ENCODE measurements at regions not wholly inside any gene's neighbourhood (a gene's known extent, or its start where the extent isn't known, plus 50 kb on each side); places are given as distances from the start of the nearest gene placed in this dataset.

DNA sequence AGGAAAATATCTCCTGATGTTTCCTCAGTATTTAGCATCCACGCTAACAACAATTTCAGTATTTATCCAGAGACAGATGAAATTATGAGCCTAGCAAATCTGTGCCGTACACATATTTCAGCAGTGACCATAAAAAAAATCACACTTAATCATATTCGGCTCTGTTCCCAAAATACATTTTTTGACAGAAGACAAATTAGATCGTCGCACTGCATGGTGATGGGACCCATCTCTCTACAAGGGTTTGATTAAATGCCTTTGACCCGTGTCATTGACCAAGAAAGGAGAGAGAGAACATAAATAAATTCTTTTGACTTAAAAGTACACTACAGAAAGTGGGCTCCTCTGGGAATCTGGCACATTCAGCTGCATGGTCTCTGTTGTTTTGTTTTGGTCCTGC lies 215.3 kb upstream of the SEMA6D start:
- no peak for DNase-seq

DNA sequence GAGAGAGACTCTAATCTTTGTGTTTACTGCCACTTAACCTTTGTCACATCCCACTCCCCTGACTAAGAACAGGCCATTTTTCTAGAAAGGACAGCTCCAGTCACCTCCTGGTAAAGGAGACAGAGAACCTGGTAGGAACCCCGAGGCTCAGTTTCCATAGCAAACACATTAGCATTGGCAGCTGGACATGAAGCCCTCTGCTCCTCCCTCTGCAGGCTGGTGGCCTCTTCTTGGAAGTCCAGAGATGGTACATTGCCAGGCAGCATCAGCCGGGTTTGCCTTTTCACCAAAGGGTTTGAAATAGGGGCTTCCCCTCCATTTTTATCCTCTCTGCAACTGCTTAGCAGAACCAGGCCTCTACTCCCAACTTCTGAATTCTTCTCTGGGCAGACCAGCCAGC lies 213.4 kb upstream of the SEMA6D start:
- no peak for DNase-seq

DNA sequence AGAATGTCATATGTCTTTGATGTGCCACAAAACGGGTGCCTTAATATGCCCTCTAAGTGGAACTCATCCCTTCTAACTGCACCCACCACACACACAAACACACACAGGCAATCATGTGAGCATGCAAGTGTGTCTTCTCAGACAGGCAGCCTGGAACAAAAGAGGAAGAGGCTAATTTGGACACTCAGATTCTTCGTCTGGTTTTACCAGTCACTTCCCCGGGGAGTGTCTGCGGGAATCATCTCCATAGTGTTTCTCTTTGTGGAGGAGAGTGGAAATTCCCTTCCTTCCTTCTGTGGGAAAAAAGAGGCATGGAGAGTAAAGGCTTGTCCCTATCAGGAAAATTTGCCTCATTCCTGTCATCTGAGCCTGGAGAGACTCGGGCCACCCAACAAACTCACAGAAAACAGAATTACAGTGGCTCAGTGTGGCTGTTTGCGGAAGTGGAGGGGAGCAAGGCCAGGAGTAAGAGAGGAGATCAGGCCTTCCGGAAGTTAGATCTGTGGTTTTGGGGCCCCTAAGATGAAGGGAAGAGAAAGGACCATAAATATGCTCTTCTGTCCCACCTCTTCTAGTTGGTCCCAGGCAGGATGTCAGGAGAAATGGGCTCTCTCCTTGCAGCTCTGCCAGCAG lies 212.6 kb upstream of the SEMA6D start:
- no peak for DNase-seq

DNA sequence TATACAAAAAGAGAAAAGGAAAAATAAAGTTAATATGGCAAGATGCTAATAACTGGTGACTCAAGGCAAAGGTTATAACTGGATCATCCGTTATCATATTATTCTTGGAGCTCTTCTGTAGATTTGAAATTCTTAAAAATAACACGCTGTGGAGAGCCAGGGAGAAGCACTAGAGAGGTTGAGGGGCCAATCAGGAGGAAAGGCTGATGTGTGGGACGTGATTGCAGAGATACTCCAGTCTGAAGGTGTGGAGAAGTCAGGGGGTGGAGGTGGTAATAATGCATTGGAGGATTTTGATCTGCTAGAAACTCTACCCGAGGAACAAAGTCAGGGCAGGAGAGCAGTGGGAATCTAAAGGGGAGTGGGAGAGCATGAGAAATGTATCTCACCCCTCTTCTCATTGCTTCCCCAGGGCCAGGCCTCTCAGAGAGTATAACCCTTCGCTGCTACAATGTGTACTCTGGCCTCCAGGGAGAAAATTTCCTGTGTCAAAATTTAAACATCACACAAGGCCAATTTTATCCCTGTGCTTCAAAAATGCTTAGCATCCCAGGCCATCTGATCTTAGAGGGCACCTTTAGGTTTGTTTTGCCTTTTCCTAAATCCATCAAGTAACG lies 211.5 kb upstream of the SEMA6D start:
- DNase-seq: no peak

DNA sequence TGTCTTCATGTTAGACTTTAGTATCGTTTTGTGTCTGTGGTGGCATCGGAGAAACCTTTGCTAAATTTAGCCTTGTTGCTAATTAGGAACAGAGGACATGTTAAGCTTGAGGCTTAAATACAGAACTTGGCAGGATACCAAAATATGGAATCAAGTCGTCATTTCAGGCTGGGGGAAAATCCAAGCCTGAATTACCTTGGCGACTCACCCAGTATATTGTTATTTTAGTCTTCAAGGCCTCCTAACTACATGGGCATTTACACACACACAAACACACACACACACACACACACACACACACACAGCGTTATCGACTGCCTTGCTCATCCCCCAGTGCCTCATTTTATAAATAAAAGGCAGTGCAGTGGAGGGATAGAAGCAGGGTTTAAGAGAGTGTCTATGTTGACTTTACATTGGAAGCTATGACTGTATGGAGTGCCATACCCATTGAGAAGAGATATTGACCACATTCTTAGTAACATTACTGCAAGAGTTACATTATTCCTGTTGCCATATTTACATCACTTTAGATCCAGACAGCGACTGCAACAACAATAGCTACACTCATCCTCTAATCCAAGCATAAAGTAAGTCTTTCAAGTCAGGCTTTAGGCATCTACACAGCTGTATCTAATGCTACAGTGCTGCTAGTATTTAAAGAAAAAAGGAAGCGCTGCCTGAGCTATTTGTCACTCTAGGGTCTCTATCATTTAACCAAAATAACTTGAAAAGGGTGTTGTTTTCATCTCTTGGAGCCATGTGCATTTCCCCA lies 210.8 kb upstream of the SEMA6D start:
- DNase-seq: peak; percentile 67

DNA sequence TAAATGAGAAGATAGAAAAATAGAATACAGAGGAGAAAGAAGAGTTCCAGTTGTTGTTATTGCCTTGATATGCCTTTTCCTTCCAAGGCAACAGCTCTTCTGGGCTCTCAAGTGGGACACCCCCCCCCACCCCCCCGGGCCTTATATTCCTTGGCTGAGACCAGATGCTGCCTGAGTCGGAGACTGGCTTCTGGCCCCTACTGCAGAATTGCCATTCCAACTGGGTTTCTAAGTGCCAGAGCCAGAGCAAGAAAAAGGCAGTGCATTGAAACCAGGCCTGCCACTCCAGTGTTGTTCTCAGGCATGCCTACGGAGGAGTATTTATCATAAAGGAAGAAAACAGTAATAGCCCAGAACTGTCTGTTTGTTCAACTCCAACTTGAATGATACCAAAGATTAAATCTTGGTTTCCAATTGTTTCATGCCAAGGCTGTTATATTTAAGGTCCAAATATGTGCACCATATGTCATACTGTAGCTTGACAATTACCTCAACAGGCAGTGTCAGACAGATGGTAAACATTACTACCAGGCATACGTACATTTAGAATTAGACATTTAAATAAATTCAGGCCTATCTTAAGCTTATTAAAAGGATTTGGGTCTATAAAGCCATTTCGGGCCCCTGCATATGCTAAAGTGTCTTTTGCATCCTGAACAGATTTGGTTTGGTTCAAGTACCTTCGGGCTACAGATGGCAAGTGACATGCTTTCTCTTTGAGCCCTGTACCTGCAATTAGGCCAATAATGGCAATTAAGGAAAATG lies 209.9 kb upstream of the SEMA6D start:
- peak; percentile 77 for DNase-seq

DNA sequence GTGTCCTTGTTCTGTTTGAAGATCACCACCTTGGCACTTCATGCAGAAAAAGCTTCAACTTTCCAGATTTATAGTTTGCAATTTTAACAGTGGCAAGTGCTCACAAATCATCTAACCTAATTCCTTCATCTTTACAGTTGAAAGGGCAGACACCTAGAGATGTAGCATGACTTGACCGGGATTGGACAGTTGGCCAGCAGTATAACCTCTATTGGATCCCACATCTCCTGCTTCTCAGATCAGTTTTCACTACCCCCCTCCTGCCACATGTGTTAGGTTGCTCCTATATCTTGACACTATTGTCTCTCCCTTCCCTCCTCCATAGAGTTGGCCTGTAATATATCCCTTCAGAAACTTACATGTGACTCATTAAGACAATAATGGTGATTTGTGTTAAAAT lies 206.0 kb upstream of the SEMA6D start:
- DNase-seq: no peak

DNA sequence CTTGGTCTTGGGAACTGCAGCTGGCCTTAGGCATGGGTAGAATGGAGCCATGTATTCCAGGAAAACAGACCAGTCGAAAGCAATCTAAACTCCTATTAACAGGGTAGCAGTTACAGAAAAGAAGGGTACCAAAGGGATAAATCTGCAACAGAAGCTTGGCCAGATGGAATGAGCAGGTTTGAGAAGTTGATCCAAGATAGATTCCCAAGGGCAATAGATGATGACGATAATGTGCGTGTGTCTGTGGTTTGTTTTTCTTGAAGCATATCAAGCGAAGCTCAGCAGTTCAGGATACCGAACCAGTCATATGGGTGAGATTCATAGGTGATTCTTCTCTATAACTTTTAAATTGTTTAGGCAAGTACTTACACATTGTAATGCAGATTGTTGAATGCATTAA lies 203.8 kb upstream of the SEMA6D start:
- DNase-seq: peak; percentile 89

DNA sequence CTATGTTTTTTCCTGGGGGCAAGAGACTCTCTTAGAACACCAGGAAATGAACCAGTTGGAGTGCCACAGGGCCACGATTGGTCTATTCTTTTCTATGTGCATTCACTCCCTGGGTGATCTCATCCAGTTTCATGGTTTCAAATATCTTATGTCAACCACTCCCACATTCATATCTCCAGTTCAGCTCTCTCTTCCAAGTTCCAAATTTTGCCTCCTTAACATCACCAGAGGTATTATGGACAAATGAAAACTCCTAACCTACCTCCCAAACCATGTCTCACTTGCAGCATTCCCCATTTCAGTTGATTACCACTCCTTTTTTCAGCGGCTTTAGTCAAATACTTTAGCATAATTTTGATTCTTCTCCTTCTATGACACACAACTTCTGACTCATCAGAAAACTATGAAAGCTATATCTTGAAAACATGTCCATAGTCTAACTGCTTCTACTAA lies 203.1 kb upstream of the SEMA6D start:
- DNase-seq: peak; percentile 32

DNA sequence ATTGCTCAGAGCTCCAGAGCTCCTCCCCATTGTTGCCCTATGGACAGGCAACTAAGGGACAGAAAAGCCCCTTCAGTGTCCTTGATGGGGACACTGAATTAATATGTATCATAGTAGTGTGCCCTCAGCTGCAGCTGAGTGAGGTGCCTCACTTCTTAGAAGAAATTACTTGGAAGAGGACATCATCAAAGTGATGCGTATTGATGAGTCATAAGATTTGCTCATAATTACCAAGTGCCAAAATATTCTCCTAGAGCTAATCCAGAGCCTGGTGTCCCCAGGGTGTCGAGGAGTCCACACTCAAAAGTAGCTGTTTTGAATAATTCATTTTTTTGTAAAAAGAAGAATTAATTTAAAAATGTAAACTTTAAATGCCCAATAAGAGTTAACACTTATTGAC lies 200.7 kb upstream of the SEMA6D start:
- no peak for DNase-seq

DNA sequence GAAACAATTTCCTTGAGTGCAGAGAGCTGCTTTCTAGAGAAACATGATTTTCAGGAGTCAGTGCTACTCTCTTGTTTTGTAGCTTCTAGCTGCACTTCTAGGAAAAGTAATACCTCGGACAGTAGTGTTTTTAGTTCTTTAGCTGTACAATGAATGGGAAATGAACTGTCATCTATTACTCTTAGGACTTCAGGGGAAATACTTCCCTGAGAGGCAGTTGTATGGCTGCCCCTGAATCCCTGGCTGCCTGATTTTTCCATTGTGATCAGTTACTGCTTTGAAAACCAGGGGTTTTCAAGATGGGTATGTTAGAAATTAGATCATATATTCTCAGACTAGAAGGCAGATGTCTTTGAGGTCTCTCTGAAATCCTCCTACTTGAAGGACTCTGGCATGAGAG lies 200.3 kb upstream of the SEMA6D start:
- no peak for DNase-seq

DNA sequence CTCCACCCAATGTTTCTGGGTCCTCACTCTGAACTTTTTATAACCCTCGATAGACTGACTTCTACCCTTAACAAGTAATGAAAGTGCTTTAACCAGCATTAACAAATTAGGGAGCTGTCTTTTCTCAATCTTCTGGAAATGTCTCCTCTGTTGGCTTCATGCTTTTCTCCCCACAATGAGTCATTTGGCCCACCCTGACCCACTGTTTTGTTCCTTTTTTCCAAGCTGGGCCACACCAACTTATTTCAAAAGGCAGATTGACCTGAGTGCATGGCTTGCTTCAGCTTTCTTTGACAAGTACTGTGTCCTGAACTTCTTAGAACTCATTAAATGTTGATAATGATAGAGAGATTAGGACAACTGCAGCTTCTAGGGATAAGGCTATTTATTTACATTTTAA lies 199.6 kb upstream of the SEMA6D start:
- DNase-seq: no peak

DNA sequence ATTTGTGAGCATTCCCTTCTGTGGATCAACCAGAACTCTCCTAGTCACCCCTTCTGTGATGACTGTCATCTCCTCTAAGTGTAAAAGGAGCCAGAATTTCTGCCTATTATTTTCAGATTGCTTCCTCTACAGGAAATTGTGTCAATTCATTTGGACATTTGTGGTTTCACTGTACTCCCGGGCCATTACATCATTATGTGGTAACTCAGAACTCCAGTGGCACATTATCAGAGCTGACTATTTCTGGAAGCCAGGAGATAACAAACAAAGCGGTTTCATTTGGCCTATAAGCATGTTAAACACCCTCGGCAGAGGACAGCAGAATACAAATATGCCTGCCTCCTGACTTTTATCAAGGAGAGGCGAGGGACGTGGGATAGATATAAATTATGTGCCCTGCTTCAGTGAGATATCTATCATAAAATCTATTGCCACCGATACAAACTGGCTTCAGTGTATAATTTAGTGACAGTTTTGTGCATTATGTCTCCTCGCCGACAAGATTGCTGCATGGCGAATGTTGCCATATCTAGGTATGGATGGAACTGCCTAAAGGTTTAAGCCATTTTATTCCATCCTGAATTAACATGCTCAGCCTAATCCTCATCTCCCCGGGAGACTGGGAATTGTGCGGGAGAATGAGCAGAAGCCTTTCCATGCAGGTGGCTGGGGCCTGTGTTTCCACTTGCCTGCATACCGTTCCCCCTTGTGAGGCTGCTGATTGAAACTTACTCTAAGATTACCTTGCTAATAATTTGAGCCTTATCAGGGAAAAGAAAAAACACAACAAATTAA lies 193.4 kb upstream of the SEMA6D start:
- no peak for DNase-seq

DNA sequence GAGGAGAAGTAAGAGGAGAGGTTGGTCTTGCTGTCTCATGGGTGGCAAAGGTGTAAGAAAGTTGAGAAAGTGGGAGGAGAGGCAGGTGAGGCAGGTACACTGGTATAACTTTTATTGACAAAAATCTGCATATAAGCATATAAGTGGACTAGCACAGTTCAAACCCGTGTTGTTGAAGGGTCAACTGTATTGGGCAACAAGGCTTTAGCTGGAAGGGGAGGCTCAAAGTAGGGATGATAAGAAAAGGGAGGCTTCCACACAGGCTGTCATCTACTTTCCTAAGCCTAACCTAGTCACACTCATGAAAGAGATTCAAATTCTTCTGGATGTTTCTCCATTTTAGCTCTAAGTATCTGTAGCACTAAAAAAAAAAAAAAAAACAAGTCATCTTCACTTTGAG lies 188.1 kb upstream of the SEMA6D start:
- no peak for DNase-seq

DNA sequence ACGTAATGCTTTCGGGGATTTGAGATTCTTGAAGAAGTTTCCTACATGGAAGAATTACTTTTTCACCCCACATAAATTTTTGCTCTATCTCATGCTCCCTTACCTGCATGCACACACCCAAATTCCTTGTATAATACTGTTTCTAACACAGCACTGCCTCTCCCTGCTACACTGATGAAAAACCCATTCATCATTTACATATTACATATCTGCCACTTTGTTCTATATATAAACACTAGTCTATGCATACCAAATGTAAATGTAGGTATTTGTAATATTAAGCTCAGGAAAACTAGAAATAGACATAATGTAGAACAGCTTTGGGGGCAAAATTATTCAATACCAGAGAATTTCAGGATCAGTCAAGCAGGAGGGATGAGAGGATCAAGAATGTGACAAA lies 182.6 kb upstream of the SEMA6D start:
- DNase-seq: no peak

DNA sequence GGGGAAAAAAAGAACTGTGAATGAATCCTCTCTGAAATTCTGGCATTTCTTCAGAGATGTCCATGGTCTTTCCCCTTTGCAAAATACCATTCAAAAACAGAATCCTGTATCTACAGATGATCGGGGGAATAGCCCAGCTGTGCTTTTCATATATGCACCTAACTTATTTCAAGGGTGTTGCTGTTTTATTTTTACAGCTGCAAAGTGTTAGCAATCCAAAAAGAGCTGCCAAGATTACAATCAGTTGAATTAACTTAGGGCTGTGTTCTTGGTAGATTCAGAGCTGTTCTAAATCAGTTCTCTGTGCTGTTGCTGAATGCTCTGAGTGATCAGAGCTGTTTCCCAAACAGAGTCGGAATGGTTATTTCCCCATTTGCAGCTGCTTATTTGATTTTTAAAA lies 175.7 kb upstream of the SEMA6D start:
- no peak for DNase-seq

DNA sequence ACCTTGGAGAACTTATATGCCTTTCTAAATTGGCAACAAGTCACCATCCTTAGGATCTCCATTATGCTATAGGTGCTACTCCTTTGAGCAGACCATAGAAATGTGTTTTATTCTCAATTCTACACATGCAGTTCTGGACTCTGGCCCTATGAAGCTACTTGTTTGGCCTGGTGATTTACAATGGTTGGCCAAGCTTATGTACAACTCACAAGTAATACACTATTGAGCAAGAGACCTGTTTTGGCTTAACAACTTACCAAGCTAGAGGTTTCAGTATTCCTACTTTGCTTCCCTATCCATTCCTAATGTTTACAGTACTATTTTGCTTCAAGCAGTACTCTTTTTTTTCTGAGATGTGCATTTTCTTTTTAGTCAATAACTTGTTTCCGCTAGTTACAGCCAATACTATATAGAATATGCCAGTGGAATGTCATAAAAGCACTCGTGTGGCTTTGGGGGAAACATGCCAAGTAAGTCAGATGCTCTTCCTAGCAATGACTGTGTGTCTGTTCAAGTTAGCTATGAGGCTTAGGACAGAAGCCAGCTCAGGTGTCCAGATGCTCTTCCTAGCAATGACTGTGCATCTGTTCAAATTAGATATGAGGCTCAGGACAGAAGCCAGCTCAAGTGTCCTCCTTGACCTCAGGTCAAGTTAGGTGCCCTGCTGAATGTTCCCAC lies 174.9 kb upstream of the SEMA6D start:
- DNase-seq: no peak

DNA sequence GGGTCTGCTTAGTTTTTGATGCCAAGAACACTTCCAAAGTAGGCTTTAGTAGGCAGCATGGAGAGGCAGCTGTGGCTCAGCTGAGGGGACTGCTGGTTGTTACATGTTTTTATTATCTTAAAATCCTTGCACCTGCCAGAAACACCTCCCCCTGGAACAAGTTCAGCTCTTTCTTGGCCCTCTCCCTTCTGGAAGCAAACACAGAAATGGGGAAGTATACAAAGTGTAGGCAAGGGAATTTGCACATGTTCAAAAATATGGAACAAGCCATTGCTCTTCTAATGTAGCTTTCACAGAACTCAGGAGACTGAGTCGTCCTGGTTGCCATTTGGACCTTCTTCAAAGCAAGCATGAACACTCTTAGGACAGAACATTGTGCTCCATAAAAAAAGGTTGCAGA lies 169.1 kb upstream of the SEMA6D start:
- DNase-seq: no peak

DNA sequence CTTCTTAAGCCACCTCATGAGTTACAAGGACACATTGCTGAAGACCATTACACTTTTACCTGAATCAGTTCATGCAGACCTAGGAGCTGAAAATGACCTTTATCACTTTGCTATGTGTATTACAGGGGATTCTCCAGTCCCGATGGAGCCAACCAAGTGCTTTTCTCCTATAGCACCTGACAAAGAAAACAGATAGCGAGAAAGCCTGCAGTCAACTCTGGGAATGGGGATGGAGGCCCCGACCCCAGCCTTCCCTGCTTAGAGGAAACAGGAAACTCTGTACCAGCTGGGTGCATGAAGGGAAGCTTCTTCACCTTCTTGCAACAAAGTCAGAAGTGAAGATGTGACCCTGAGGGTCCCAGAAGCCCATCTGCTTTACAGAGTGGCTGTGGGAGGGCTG lies 168.3 kb upstream of the SEMA6D start:
- DNase-seq: no peak

DNA sequence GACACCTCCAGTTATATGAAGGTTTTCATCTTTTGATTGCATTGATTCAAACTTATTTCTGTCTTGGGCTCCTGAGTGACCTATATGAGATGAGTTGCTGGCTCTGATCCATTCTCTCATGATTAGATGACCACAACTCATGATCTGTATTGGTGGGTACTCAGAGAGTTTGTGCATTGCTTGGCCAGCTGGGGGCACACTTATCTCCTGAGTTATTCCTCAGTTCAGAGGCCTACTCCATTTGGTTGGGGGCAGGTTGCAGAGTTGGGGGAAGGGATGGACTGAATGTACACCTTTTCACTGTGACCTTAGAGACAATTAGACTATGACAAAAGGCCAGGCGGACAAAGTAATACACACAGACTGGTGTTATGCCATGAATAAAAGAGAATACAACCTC lies 166.2 kb upstream of the SEMA6D start:
- no peak for DNase-seq

DNA sequence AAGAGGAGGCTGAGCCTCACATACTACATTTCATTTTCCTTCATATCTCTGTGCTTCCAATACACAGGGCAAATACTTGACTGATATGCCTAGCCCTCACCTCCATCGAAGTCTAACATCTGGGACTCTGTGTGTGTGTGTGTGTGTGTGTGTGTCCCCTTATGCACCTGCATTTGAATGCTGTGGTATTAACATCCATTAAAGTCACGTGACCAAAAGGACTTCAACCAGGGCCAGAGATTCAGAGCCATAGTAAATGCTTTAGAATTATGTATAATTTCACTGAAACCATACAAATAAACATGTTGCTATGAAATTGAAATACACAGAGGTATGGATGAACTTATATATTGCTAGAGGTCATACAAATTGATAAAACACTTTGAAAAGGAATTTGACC lies 165.8 kb upstream of the SEMA6D start:
- no peak for DNase-seq

DNA sequence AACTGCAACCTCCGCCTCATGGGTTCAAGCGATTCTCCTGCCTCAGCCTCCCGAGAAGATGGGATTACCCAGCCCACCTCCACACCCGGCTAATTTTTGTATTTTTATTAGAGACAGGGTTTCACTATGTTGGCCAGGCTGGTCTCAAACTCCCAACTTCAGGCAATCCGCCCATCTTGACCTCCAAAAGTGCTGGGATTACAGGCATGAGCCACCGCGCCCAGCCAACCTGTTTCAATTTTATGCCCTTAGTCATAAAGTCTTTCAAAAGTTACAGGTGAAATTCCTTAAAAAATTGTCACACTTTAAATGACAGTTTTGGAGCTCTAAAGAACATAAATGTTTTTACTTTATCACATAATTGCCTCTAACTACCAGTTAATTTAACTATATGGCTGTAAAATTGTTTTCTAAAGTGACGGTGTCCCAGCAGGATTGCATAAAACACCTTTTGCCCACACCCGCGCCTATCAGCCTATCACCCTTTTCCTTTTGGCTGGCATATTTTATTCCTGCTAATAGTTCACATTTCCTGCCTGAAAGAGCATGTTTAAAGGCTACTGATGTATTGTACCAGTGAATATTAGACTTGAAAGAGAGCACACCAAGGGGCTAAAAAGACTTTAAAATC lies 164.2 kb upstream of the SEMA6D start:
- no peak for DNase-seq
